MM.1S (cell line): ENCODE measurements at regions not wholly inside any gene's neighbourhood (a gene's known extent, or its start where the extent isn't known, plus 50 kb on each side); places are given as distances from the start of the nearest gene placed in this dataset.

ENCODE experiments used
- DNase-seq: peaks from one replicate; pipeline ENCODE4 v3.0.0-alpha.2; 2015
- H2AFZ ChIP-seq: fragments of 300-600 bp; sonication (generic); 2 replicates; pipeline ENCODE4 v1.6.0; 2016; ENCODE audit warnings: antibody characterized with exemption, low read length
- H3F3A ChIP-seq: fragments of 300-600 bp; sonication (generic); 2 replicates; pipeline ENCODE4 v1.6.1; 2016; ENCODE audit warnings: mild to moderate bottlenecking, antibody characterized with exemption, low read length, moderate library complexity, mixed read lengths; ENCODE audit not compliant: insufficient read depth
- H3K27ac ChIP-seq: fragments of 300-600 bp; sonication (generic); 2 replicates; pipeline ENCODE4 v1.5.1; 2016; ENCODE audit warnings: mild to moderate bottlenecking, low read length
- H3K27me3 ChIP-seq: fragments of 300-600 bp; sonication (generic); replicated peaks from 2 replicates; pipeline ENCODE4 v1.6.0; 2016; ENCODE audit warnings: low read length; ENCODE audit not compliant: insufficient read depth
- H3K36me3 ChIP-seq: fragments of 300-600 bp; sonication (generic); replicated peaks from 2 replicates; pipeline ENCODE4 v1.6.1; 2016; ENCODE audit warnings: mild to moderate bottlenecking, low read length, mixed read lengths; ENCODE audit not compliant: insufficient read depth
- H3K4me1 ChIP-seq: fragments of 300-600 bp; sonication (generic); 2 replicates; pipeline ENCODE4 v1.6.1; 2016; ENCODE audit warnings: low read length, mixed read lengths
- H3K4me2 ChIP-seq: fragments of 300-600 bp; sonication (generic); 2 replicates; pipeline ENCODE4 v1.6.0; 2016; ENCODE audit warnings: low read depth, low read length
- H3K4me3 ChIP-seq: fragments of 300-600 bp; sonication (generic); 2 replicates; pipeline ENCODE4 v1.5.1; 2016; ENCODE audit warnings: low read length, mixed read lengths
- H3K79me2 ChIP-seq: fragments of 300-600 bp; sonication (generic); 2 replicates; pipeline ENCODE4 v1.6.1; 2016; ENCODE audit warnings: mixed run types, low read length, mixed read lengths
- H3K9ac ChIP-seq: fragments of 300-600 bp; sonication (generic); 2 replicates; pipeline ENCODE4 v1.6.1; 2016; ENCODE audit warnings: low read length, mixed read lengths
- H3K9me2 ChIP-seq: fragments of 300-600 bp; sonication (generic); replicated peaks from 2 replicates; pipeline ENCODE4 v1.6.1; 2016; ENCODE audit warnings: mild to moderate bottlenecking, low read length, mixed read lengths; ENCODE audit not compliant: insufficient read depth
- H3K9me3 ChIP-seq: fragments of 300-600 bp; sonication (generic); replicated peaks from 2 replicates; pipeline ENCODE4 v1.6.1; 2016; ENCODE audit warnings: mild to moderate bottlenecking, low read length, mixed read lengths; ENCODE audit not compliant: insufficient read depth
- H4K20me1 ChIP-seq: fragments of 300-600 bp; sonication (generic); 2 replicates; pipeline ENCODE4 v1.6.1; 2016; ENCODE audit warnings: mild to moderate bottlenecking, low read length, moderate library complexity, mixed read lengths; ENCODE audit not compliant: insufficient read depth
- EZH2 ChIP-seq: fragments of 300-600 bp; sonication (generic); optimal IDR thresholded peaks from 2 replicates; pipeline ENCODE3; 2017; ENCODE audit warnings: low read depth, mild to moderate bottlenecking, antibody characterized with exemption, low read length, mixed read lengths
- EZH2phosphoT487 ChIP-seq: fragments of 300-600 bp; sonication (generic); IDR thresholded peaks from 2 replicates; pipeline ENCODE4 v1.6.1; 2018; ENCODE audit warnings: antibody characterized with exemption, low read length
- TF ChIP-seq, protein P1 (sequence below): fragments of 300-600 bp; sonication (generic); IDR thresholded peaks from 2 replicates; pipeline ENCODE4 v1.5.1; 2016; ENCODE audit warnings: antibody characterized with exemption, low read length, mixed read lengths

DNA sequence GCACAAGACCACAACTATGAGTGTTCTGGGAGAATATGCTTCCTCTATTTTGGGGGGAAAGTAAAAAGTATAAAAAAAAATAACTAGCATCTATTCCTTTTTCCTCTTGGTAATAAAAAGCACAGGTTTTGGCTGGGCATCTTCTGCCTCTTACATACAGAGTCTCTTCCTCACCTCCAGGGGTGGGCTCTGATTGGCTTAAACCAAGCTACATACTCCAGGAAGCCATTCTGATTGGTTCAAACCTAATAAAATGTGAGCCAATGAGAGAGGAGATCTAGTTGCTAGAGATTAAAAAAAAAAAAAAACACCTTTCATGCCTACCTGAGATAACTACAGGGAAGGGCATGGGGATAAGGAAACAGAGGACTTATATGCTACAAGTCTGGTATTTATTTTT lies 365.9 kb upstream of the ERCC4 start:
- Histone ChIP-seq H3K36me3 (no peaks in the 10 kb centered on the region), H3K4me3 (no peak overlapping the region), H2AFZ (no peak overlapping the region), H3K9me3 (no peaks in the 10 kb centered on the region), H3K4me2 (no peak overlapping the region), H3K27me3 (no peaks in the 10 kb centered on the region), H3K9ac (no peak overlapping the region), H3K4me1 (no peaks in the 10 kb centered on the region), H3K27ac (no peak overlapping the region), H4K20me1 (no peaks in the 10 kb centered on the region), H3F3A (no peaks in the 10 kb centered on the region), H3K79me2 (no peaks in the 10 kb centered on the region), H3K9me2 (no peaks in the 10 kb centered on the region)
- no peak for TF ChIP-seq EZH2phosphoT487
- no peak for TF ChIP-seq EZH2
- TF ChIP-seq, protein P1, sequence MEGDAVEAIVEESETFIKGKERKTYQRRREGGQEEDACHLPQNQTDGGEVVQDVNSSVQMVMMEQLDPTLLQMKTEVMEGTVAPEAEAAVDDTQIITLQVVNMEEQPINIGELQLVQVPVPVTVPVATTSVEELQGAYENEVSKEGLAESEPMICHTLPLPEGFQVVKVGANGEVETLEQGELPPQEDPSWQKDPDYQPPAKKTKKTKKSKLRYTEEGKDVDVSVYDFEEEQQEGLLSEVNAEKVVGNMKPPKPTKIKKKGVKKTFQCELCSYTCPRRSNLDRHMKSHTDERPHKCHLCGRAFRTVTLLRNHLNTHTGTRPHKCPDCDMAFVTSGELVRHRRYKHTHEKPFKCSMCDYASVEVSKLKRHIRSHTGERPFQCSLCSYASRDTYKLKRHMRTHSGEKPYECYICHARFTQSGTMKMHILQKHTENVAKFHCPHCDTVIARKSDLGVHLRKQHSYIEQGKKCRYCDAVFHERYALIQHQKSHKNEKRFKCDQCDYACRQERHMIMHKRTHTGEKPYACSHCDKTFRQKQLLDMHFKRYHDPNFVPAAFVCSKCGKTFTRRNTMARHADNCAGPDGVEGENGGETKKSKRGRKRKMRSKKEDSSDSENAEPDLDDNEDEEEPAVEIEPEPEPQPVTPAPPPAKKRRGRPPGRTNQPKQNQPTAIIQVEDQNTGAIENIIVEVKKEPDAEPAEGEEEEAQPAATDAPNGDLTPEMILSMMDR = no peak
- DNase-seq = no peak

DNA sequence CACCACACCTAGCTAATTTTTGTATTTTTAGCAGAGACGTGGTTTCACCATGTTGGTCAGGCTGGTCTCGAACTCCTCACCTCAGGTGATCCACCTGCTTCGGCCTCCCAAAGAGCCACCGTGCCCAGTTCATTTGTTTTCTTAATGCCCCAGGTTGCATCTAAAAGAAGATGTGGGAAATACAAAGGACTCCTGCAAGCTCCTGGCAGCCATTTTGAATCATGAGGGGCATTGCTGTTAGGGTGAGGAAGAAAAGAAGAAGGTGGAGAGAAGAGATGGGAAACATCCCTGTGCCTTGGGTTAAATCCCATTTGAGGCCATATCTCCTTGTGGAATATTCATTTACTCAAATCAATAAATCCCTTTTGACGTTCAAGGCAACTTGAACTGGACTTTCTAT lies 365.3 kb upstream of the ERCC4 start:
- no peak overlapping the region for H3K27ac ChIP-seq
- TF ChIP-seq EZH2 (no peak), EZH2phosphoT487 (no peak)
- TF ChIP-seq, protein P1 = no peak
- no peaks in the 10 kb centered on the region for H3K4me1 ChIP-seq
- no peaks in the 10 kb centered on the region for H4K20me1 ChIP-seq
- no peaks in the 10 kb centered on the region for H3K79me2 ChIP-seq
- no peaks in the 10 kb centered on the region for H3K9me3 ChIP-seq
- H2AFZ ChIP-seq = no peak overlapping the region
- no peak overlapping the region for H3K4me2 ChIP-seq
- DNase-seq = no peak
- H3K4me3 ChIP-seq = no peak overlapping the region
- H3K27me3 ChIP-seq = no peaks in the 10 kb centered on the region
- no peak overlapping the region for H3K9ac ChIP-seq
- H3K36me3 ChIP-seq = no peaks in the 10 kb centered on the region
- H3K9me2 ChIP-seq = no peaks in the 10 kb centered on the region
- H3F3A ChIP-seq = no peaks in the 10 kb centered on the region

DNA sequence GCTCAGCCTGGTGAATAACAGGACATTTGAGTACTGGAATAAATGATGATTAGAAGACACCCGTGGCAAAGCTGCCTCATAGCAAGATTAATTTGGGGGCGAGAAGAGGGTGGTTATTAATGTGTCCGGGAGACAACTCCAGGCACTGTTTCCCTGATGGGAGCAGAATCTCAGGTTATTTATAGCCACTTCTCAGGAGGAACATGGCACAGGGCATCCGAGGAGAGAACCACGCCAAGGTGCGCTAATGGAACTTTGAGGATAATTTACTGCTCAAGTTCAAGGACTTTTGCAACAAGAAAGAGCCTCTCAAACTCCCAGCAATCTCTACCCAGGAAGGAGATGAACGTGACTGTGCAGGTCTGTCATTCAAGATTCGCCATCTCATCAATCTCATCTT lies 362.5 kb upstream of the ERCC4 start:
- TF ChIP-seq EZH2phosphoT487 = no peak
- TF ChIP-seq, protein P1 = no peak
- no peak for TF ChIP-seq EZH2
- H3K9me2 ChIP-seq = no peaks in the 10 kb centered on the region

More for the DNA sequence above, 362.5 kb upstream of the ERCC4 start:
- Histone ChIP-seq H4K20me1 (no peaks in the 10 kb centered on the region), H3K36me3 (no peaks in the 10 kb centered on the region), H3K4me2 (no peak overlapping the region), H3K27ac (no peak overlapping the region), H2AFZ (no peak overlapping the region), H3F3A (no peaks in the 10 kb centered on the region), H3K79me2 (no peaks in the 10 kb centered on the region), H3K4me1 (no peaks in the 10 kb centered on the region), H3K9ac (no peak overlapping the region), H3K27me3 (no peaks in the 10 kb centered on the region), H3K9me3 (no peaks in the 10 kb centered on the region), H3K4me3 (no peak overlapping the region)
- DNase-seq = no peak
